ENCODE measurements at regions not wholly inside any gene's neighbourhood (a gene's known extent, or its start where the extent isn't known, plus 50 kb on each side); places are given as distances from the start of the nearest gene placed in this dataset.

DNA sequence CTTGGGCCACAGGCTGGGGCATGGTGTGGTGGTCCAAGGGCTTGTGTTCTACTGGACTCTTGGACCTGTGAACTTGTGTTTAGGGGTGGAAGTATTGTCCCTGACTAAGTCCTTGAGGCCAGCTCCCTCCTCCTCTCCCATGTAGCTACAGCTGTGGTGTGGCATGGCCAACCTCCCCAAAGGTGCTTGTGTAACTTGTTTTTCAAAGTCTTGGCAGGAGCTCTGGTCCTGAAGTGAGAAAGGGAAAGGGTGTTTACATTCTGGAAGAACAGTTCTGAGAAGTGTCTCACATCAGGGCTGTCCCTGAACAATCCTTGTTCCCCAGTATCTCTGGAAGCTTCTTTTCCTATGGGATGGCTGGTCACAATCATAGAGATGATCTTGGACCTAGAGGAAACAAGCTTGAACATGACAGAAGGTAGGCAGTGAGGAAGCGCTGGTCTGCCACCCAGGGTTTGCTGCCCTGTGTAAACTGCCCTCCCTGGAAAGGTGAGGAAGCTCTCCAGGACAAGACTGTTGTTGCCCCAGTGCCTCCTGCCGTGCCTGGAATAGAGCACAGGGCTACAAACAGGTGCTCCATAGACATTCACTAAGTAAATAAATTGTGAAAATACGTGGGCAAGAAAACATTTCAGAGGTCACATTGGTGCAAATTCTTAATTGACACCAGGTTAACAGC, 64.6 kb upstream of the KLF9 start:
- Histone ChIP-seq H3K36me3 (ENCODE audit: control insufficient read depth in 3 of 3, insufficient read depth in 3 of 3, low read length in 3 of 3) (no peaks in the 10 kb centered on the region), H3K27ac (ENCODE audit: low read depth, low read length) (peak overlapping the region; percentile 92), H3K4me3 (ENCODE audit: low read length in 3 of 3) (peak overlapping the region in 1 of 3 donors; percentile 56), H3K4me1 (ENCODE audit: control insufficient read depth in 3 of 3, insufficient read depth in 3 of 3, low read length in 3 of 3) (peaks cover 48 to 61% (median 53%) of the 10 kb centered on the region in 3 donors), H3K9me3 (ENCODE audit: control insufficient read depth in 3 of 3, low read length in 3 of 3) (no peaks in the 10 kb centered on the region), H3K27me3 (ENCODE audit: control insufficient read depth in 3 of 3, insufficient read depth in 3 of 3, low read length in 3 of 3) (no peaks in the 10 kb centered on the region), H3K9ac (ENCODE audit: low read depth in 1 of 3, low read length in 3 of 3) (peak overlapping the region in 2 of 3 donors; percentile 80 to 88)

DNA sequence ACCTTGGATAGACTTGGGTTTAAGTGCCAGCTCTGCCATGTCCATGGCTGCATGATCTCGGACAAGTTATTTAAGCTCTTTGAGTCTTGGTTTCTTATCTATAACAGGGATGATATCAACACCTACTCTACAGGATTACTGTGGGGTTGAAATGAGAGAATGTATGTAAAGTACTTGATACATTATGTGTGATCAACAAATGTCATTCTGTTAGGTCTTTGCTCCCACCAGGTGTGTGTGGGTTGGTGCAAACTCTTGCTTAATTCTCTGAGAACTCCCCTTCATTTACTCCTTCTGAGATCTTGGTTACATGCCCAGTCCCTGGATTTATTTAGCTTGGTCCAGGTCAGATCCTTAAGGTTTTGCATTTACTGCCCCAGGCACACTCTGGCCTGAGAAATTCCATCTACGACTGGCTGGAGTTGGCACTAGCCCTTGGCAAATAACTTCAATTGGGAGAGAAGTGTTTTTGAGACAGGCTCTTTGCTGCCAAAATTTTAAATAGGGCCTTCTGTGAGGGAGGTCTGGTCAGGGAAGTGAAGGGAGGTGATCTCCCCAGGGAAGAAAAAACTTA, 63.5 kb upstream of the KLF9 start:
- Histone ChIP-seq H3K9ac (ENCODE audit: low read depth in 1 of 3, low read length in 3 of 3) (no peak overlapping the region), H3K36me3 (ENCODE audit: control insufficient read depth in 3 of 3, insufficient read depth in 3 of 3, low read length in 3 of 3) (no peaks in the 10 kb centered on the region), H3K27ac (ENCODE audit: low read depth, low read length) (peak overlapping the region; percentile 92), H3K4me1 (ENCODE audit: control insufficient read depth in 3 of 3, insufficient read depth in 3 of 3, low read length in 3 of 3) (peaks cover 49 to 52% (median 49%) of the 10 kb centered on the region in 3 donors), H3K9me3 (ENCODE audit: control insufficient read depth in 3 of 3, low read length in 3 of 3) (no peaks in the 10 kb centered on the region), H3K4me3 (ENCODE audit: low read length in 3 of 3) (no peak overlapping the region), H3K27me3 (ENCODE audit: control insufficient read depth in 3 of 3, insufficient read depth in 3 of 3, low read length in 3 of 3) (no peaks in the 10 kb centered on the region)

DNA sequence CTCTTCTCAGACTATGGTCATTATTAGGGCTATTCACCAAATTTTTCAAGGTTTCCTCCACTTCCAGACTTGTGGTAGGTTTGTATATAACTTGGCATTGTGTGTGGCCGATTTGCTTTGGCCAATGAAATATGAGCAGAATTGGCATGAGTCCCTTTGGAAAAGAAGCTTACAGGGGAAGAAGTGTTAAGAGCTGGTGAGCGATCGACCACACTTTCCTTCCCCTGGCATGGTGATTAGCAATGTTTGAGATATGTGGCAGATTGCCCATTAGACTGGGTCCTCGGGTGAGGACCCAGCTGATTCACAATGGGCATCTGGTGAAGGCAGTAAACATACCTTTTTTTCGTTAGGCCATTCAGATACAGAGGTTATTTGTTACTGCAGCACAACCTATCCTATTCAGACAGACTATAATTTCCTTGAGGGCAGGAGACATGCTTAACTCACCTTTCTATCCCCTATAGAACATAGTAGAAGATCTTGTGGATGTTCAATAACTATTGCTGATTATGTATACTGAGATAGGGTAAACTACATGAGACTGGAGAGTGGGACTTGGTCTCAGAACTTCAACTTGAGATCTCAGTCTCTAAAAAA, 62.8 kb upstream of the KLF9 start:
- Histone ChIP-seq H3K36me3 (ENCODE audit: control insufficient read depth in 3 of 3, insufficient read depth in 3 of 3, low read length in 3 of 3) (no peaks in the 10 kb centered on the region), H3K9ac (ENCODE audit: low read depth in 1 of 3, low read length in 3 of 3) (no peak overlapping the region), H3K4me3 (ENCODE audit: low read length in 3 of 3) (no peak overlapping the region), H3K27me3 (ENCODE audit: control insufficient read depth in 3 of 3, insufficient read depth in 3 of 3, low read length in 3 of 3) (no peaks in the 10 kb centered on the region), H3K27ac (ENCODE audit: low read depth, low read length) (no peak overlapping the region), H3K4me1 (ENCODE audit: control insufficient read depth in 3 of 3, insufficient read depth in 3 of 3, low read length in 3 of 3) (peaks cover 49 to 52% (median 49%) of the 10 kb centered on the region in 3 donors), H3K9me3 (ENCODE audit: control insufficient read depth in 3 of 3, low read length in 3 of 3) (no peaks in the 10 kb centered on the region)

DNA sequence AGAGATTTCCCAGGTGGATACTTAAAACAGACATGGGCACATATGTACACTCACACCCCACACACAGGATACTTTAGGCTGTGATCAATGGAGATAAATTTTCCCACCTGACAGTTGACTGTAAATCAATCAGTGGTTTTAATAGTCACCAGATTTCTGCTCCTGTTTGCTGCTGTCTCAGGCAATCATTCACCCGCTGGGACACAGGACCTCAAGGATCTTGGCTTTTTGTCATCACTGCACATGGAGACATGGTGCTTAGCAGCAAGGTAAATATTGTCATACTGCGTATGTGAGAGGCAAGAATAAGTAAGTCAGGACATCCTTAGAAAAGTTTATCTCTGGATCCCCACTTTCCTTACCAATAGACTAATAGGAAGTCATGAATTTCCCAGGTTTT, 60.8 kb upstream of the KLF9 start:
- no peaks in the 10 kb centered on the region for H3K9me3 ChIP-seq (ENCODE audit: control insufficient read depth in 3 of 3, low read length in 3 of 3)
- no peaks in the 10 kb centered on the region for H3K27me3 ChIP-seq (ENCODE audit: control insufficient read depth in 3 of 3, insufficient read depth in 3 of 3, low read length in 3 of 3)
- H3K4me3 ChIP-seq (ENCODE audit: low read length in 3 of 3), result no peak overlapping the region
- H3K4me1 ChIP-seq (ENCODE audit: control insufficient read depth in 3 of 3, insufficient read depth in 3 of 3, low read length in 3 of 3), result peaks cover 41 to 44% (median 42%) of the 10 kb centered on the region in 3 donors
- H3K27ac ChIP-seq (ENCODE audit: low read depth, low read length), result no peak overlapping the region
- H3K9ac ChIP-seq (ENCODE audit: low read depth in 1 of 3, low read length in 3 of 3), result no peak overlapping the region
- H3K36me3 ChIP-seq (ENCODE audit: control insufficient read depth in 3 of 3, insufficient read depth in 3 of 3, low read length in 3 of 3), result no peaks in the 10 kb centered on the region

DNA sequence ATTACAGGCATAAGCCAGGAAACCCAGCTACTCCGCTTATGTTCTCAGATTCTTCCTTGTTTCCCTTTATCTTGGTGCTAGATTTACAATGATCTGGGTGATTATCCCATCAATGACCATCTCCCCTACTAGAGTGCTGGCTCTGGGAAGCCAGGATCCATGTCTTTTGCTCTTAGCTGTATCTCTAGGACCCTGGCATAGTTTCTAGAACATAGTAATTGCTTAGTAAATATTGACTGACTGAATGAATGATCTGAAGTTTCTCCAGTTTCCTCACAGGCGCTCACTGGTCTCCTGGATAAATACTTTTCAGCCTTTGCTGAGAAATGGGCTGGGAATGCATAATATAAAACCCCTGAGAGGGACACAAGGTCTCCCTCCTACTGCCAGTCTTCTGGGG, 60.0 kb upstream of the KLF9 start:
- no peaks in the 10 kb centered on the region for H3K27me3 ChIP-seq (ENCODE audit: control insufficient read depth in 3 of 3, insufficient read depth in 3 of 3, low read length in 3 of 3)
- H3K36me3 ChIP-seq (ENCODE audit: control insufficient read depth in 3 of 3, insufficient read depth in 3 of 3, low read length in 3 of 3), result no peaks in the 10 kb centered on the region
- peaks cover 36 to 40% (median 37%) of the 10 kb centered on the region in 3 donors for H3K4me1 ChIP-seq (ENCODE audit: control insufficient read depth in 3 of 3, insufficient read depth in 3 of 3, low read length in 3 of 3)
- H3K4me3 ChIP-seq (ENCODE audit: low read length in 3 of 3), result no peak overlapping the region
- H3K9ac ChIP-seq (ENCODE audit: low read depth in 1 of 3, low read length in 3 of 3), result no peak overlapping the region
- H3K27ac ChIP-seq (ENCODE audit: low read depth, low read length), result no peak overlapping the region
- H3K9me3 ChIP-seq (ENCODE audit: control insufficient read depth in 3 of 3, low read length in 3 of 3), result no peaks in the 10 kb centered on the region

DNA sequence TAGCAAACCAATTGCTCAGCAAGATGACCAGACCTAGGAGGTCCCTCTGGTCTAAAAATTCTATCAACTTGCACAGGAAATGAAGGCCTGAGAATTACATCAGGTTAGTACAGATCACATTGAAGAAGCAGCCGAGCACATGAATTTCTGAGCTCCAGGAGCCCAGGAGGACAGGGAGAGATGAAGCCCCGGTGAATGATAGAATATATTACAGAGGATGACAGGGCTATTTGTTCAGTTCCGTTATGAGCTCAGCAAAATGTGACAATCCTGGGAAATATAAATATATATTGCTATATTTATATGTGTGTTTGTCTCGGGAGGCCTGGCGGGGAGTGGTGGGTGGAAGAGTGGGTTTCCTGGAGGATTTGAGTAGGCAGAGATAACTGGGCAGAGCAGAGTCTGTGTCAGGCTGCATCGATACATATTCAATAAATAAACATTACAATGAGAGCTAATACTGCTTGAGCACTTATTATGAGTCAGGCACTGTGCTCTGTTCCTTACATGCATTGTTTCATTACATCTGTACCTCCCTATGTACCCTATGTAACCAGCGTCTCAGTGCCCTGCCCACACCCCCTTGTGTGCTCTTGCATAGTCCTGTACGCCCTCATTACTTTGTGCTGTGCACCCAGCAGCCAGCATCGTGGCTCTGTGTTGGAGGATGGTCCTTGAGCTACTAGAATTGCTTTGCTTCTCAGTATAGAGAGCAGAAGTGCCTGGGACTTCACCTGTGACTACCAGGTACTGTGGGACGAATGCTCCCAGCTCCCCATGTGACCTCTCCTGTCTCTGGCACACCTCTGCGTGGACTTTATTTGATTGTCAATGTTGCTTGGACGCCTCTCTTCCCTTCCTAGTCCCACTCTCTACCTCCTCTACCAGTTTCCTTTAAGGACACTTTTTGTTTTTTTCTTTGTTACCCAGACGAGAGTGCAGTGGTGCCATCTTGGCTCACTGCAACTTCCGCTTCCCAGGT, 58.1 kb upstream of the KLF9 start:
- Histone ChIP-seq H3K4me1 (ENCODE audit: control insufficient read depth in 3 of 3, insufficient read depth in 3 of 3, low read length in 3 of 3) (peaks cover 18 to 25% (median 21%) of the 10 kb centered on the region in 3 donors), H3K9me3 (ENCODE audit: control insufficient read depth in 3 of 3, low read length in 3 of 3) (no peaks in the 10 kb centered on the region), H3K36me3 (ENCODE audit: control insufficient read depth in 3 of 3, insufficient read depth in 3 of 3, low read length in 3 of 3) (no peaks in the 10 kb centered on the region), H3K4me3 (ENCODE audit: low read length in 3 of 3) (no peak overlapping the region), H3K27me3 (ENCODE audit: control insufficient read depth in 3 of 3, insufficient read depth in 3 of 3, low read length in 3 of 3) (no peaks in the 10 kb centered on the region), H3K9ac (ENCODE audit: low read depth in 1 of 3, low read length in 3 of 3) (no peak overlapping the region), H3K27ac (ENCODE audit: low read depth, low read length) (no peak overlapping the region)

DNA sequence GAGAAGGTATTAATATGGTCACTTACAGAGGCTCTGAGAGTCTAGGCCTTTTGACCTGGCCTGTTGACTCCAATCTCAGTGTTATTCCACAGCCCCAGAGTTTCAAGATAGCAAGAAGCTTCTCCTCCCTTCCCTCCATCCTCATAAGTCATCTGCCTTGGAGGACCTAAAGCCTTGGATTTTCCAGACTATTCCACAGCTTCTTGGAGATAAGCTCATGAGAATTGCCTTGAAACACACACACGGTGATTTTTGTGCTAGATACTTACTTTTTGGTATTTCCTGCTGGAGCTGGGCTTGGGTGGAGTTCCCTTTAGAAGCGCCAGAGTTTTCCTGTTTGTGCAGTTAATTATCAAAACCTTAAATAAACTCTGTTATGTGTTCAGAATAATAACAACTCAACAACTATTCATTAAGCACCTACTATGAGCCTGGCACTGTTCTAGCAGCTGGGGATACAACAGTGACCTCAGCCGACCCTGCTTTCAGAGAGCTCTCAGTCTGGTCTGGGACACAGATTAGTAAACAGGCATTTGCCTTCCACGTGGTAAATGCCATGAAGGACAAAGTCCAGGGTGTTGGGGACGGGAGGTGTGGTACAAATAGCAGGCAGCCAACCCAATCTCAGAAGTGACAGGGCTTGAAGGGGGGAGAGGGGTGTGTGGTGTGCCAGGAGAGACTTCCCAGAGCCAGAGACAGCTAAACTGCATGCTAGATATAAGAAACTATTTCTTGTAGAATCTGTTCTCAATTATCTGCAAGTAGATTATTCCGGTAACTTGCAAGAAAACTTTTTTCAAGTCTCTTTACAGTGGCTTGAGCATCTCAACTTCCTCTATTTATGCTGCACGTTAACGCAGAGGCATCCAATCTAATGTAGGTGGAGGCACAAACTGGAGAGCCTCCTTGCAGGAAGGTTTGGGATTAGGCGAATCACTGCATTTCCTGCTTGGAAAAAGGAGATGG, 55.9 kb upstream of the KLF9 start:
- Histone ChIP-seq H3K27me3 (ENCODE audit: control insufficient read depth in 3 of 3, insufficient read depth in 3 of 3, low read length in 3 of 3) (no peaks in the 10 kb centered on the region), H3K9ac (ENCODE audit: low read depth in 1 of 3, low read length in 3 of 3) (no peak overlapping the region), H3K4me3 (ENCODE audit: low read length in 3 of 3) (no peak overlapping the region), H3K9me3 (ENCODE audit: control insufficient read depth in 3 of 3, low read length in 3 of 3) (no peaks in the 10 kb centered on the region), H3K27ac (ENCODE audit: low read depth, low read length) (peak overlapping the region; percentile 19), H3K4me1 (ENCODE audit: control insufficient read depth in 3 of 3, insufficient read depth in 3 of 3, low read length in 3 of 3) (peaks cover 13 to 32% (median 24%) of the 10 kb centered on the region in 3 donors), H3K36me3 (ENCODE audit: control insufficient read depth in 3 of 3, insufficient read depth in 3 of 3, low read length in 3 of 3) (no peaks in the 10 kb centered on the region)

DNA sequence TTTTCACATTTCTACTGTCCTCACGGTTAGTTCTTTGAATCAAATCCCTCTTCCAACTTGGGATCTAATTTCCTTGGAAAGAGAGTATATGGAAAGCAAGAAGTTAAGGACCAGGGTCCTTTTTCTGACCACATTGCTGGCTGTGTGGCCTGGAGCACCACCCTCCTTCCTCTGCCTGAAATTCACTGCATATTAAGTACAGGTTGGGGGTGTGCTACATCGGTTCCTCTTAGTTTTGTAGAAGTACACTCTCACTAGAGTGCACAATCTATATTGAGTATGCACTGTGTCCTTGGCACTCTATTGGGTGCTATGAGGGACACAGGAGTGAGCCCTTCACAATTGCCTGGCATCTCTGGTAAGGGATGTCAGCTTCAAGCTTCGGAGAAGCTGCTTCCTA, 53.8 kb upstream of the KLF9 start:
- H3K27ac ChIP-seq (ENCODE audit: low read depth, low read length), result no peak overlapping the region
- H3K9ac ChIP-seq (ENCODE audit: low read depth in 1 of 3, low read length in 3 of 3), result no peak overlapping the region
- no peak overlapping the region for H3K4me3 ChIP-seq (ENCODE audit: low read length in 3 of 3)
- no peaks in the 10 kb centered on the region for H3K27me3 ChIP-seq (ENCODE audit: control insufficient read depth in 3 of 3, insufficient read depth in 3 of 3, low read length in 3 of 3)
- H3K4me1 ChIP-seq (ENCODE audit: control insufficient read depth in 3 of 3, insufficient read depth in 3 of 3, low read length in 3 of 3), result peaks cover 15 to 29% (median 17%) of the 10 kb centered on the region in 3 donors
- H3K36me3 ChIP-seq (ENCODE audit: control insufficient read depth in 3 of 3, insufficient read depth in 3 of 3, low read length in 3 of 3), result no peaks in the 10 kb centered on the region
- H3K9me3 ChIP-seq (ENCODE audit: control insufficient read depth in 3 of 3, low read length in 3 of 3), result no peaks in the 10 kb centered on the region

DNA sequence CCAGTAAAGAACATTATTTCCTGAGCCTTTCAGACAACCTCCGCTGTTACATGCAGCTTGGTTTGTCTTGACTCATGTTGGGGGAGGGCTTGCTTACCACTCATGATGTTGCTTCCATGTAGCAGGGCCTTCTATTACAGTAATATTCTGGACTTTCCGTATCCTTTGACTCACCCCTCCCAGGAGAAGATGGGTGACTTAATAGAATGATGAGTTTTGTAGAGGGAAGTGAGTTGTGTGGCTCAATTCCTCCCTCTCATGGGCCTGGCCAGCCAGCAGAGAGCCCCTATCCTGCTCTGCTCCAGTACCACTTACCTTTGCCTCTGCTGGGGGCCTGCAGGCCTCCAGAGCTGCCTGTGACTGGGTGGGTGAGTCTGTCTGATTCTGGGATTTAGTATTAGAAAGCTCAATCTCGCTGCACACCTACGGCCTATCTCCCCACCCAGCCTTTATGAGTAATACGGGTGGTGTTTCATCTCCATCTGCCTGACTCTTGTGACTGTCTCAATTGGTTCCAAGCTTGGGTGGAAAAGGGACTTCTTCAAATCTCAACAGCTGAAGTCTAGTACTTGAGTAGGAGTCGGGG, 52.6 kb upstream of the KLF9 start:
- H3K36me3 ChIP-seq (ENCODE audit: control insufficient read depth in 3 of 3, insufficient read depth in 3 of 3, low read length in 3 of 3), result no peaks in the 10 kb centered on the region
- peak overlapping the region; percentile 11 for H3K27ac ChIP-seq (ENCODE audit: low read depth, low read length)
- no peak overlapping the region for H3K4me3 ChIP-seq (ENCODE audit: low read length in 3 of 3)
- peaks cover 19 to 31% (median 21%) of the 10 kb centered on the region in 3 donors for H3K4me1 ChIP-seq (ENCODE audit: control insufficient read depth in 3 of 3, insufficient read depth in 3 of 3, low read length in 3 of 3)
- no peak overlapping the region for H3K9ac ChIP-seq (ENCODE audit: low read depth in 1 of 3, low read length in 3 of 3)
- H3K9me3 ChIP-seq (ENCODE audit: control insufficient read depth in 3 of 3, low read length in 3 of 3), result no peaks in the 10 kb centered on the region
- no peaks in the 10 kb centered on the region for H3K27me3 ChIP-seq (ENCODE audit: control insufficient read depth in 3 of 3, insufficient read depth in 3 of 3, low read length in 3 of 3)
